ENCODE measurements at regions not wholly inside any gene's neighbourhood (a gene's known extent, or its start where the extent isn't known, plus 50 kb on each side); places are given as distances from the start of the nearest gene placed in this dataset.

GRCh38 chr2:226600802-226601201 lies 198.8 kb downstream of the IRS1 start:
- no TSS peak for BruUV-seq (replicated peaks)
- no peak for DNase-seq (ENCODE audit: unreplicated experiment)
- Mint-ChIP-seq H3K9me3 (ENCODE audit: unreplicated experiment) (peaks cover 6% of the 10 kb centered on the region), H3K36me3 (ENCODE audit: insufficient read depth, unreplicated experiment) (no peaks in the 10 kb centered on the region), H3K4me3 (ENCODE audit: unreplicated experiment) (no peak overlapping the region), H3K27me3 (ENCODE audit: insufficient read depth, unreplicated experiment) (no peaks in the 10 kb centered on the region), H3K4me1 (ENCODE audit: insufficient read depth, unreplicated experiment) (no peaks in the 10 kb centered on the region), H3K27ac (ENCODE audit: low read depth, unreplicated experiment) (no peak overlapping the region)
- ChIA-PET POLR2A (interaction anchor here (0.6 to 0.7 kb wide), 2 partner anchors 91 to 381 kb away, joined by 3 read pairs; no protein-coding TSS in a partner anchor), CTCF (interaction anchor here (0.6 to 1.1 kb wide), 2 partner anchors 10 to 234 kb away, joined by 3 to 4 read pairs; no protein-coding TSS in a partner anchor)
- no peak for TF ChIP-seq CTCF (IDR thresholded peaks at IDR 0.05; ENCODE audit: unreplicated experiment)
- intact Hi-C loops (cut with micrococcal nuclease) = no loop called here

- Mint-ChIP-seq H3K36me3 (ENCODE audit: insufficient read depth, unreplicated experiment) (no peaks in the 10 kb centered on the region), H3K4me1 (ENCODE audit: insufficient read depth, unreplicated experiment) (no peaks in the 10 kb centered on the region), H3K4me3 (ENCODE audit: unreplicated experiment) (no peak overlapping the region), H3K9me3 (ENCODE audit: unreplicated experiment) (peaks cover 6% of the 10 kb centered on the region), H3K27me3 (ENCODE audit: insufficient read depth, unreplicated experiment) (no peaks in the 10 kb centered on the region), H3K27ac (ENCODE audit: low read depth, unreplicated experiment) (no peak overlapping the region)
- ChIA-PET CTCF (no interaction called here), POLR2A (interaction anchor here (1.9 kb wide), 1 partner anchor 11 kb away, joined by 4 read pairs; no protein-coding TSS in a partner anchor)
- intact Hi-C loops (cut with micrococcal nuclease) = no loop called here
- TF ChIP-seq CTCF (IDR thresholded peaks at IDR 0.05; ENCODE audit: unreplicated experiment) = no peak
- DNase-seq (ENCODE audit: unreplicated experiment) = no peak
- BruUV-seq (replicated peaks) = no TSS peak
Measured at GRCh38 chr2:226600184-226600583, 199.4 kb downstream of the IRS1 start.

GRCh38 chr2:226589043-226589442 lies 210.6 kb downstream of the IRS1 start:
- ChIA-PET POLR2A (no interaction called here), CTCF (no interaction called here)
- no peak for DNase-seq (ENCODE audit: unreplicated experiment)
- intact Hi-C loops (cut with micrococcal nuclease) = loop anchor here (10.0 kb wide), 1 partner anchor 206 kb away; the partner anchor contains the start of gene IRS1
- Mint-ChIP-seq H3K36me3 (ENCODE audit: insufficient read depth, unreplicated experiment) (no peaks in the 10 kb centered on the region), H3K9me3 (ENCODE audit: unreplicated experiment) (no peaks in the 10 kb centered on the region), H3K4me1 (ENCODE audit: insufficient read depth, unreplicated experiment) (peaks cover under 1% of the 10 kb centered on the region), H3K27ac (ENCODE audit: low read depth, unreplicated experiment) (no peak overlapping the region), H3K4me3 (ENCODE audit: unreplicated experiment) (no peak overlapping the region), H3K27me3 (ENCODE audit: insufficient read depth, unreplicated experiment) (no peaks in the 10 kb centered on the region)
- no peak for TF ChIP-seq CTCF (IDR thresholded peaks at IDR 0.05; ENCODE audit: unreplicated experiment)
- no TSS peak for BruUV-seq (replicated peaks)

GRCh38 chr2:226585130-226585561 lies 214.5 kb downstream of the IRS1 start:
- no peaks in the 10 kb centered on the region for H3K36me3 Mint-ChIP-seq (ENCODE audit: insufficient read depth, unreplicated experiment)
- no TSS peak for BruUV-seq (replicated peaks)

More at GRCh38 chr2:226585130-226585561, 214.5 kb downstream of the IRS1 start:
- no peak for DNase-seq (ENCODE audit: unreplicated experiment)
- peak overlapping the region; percentile 55 for H3K27ac Mint-ChIP-seq (ENCODE audit: low read depth, unreplicated experiment)
- intact Hi-C loops (cut with micrococcal nuclease) = loop anchor here (10.0 kb wide), 1 partner anchor 210 kb away; the partner anchor contains the start of gene IRS1
- POLR2A ChIA-PET = no interaction called here
- peaks cover 16% of the 10 kb centered on the region for H3K4me1 Mint-ChIP-seq (ENCODE audit: insufficient read depth, unreplicated experiment)
- no peak for TF ChIP-seq CTCF (IDR thresholded peaks at IDR 0.05; ENCODE audit: unreplicated experiment)
- H3K9me3 Mint-ChIP-seq (ENCODE audit: unreplicated experiment) = peaks cover 8% of the 10 kb centered on the region
- no peak overlapping the region for H3K4me3 Mint-ChIP-seq (ENCODE audit: unreplicated experiment)
- no peaks in the 10 kb centered on the region for H3K27me3 Mint-ChIP-seq (ENCODE audit: insufficient read depth, unreplicated experiment)
- CTCF ChIA-PET = interaction anchor here (0.6 kb wide), 1 partner anchor 134 kb away, joined by 3 read pairs; no protein-coding TSS in a partner anchor

Measured in MCF 10A (cell line).